NCI-H226 (cell line): ENCODE measurements at regions not wholly inside any gene's neighbourhood (a gene's known extent, or its start where the extent isn't known, plus 50 kb on each side); places are given as distances from the start of the nearest gene placed in this dataset.
A peak's percentile ranks its signal among the peaks of the same experiment; 100 is the strongest.

Experiments used
- DNase-seq: peaks from one replicate; pipeline ENCODE4 v3.0.0-alpha.2; 2015

- no peak for DNase-seq
Measured at GRCh38 chr10:4687397-4687796, 138.6 kb upstream of the AKR1E2 start.

- DNase-seq = peak; percentile 75
Measured at GRCh38 chr10:4686644-4686996, 139.4 kb upstream of the AKR1E2 start.

GRCh38 chr10:4685904-4686643, 139.9 kb upstream of the AKR1E2 start:
- DNase-seq = no peak

- DNase-seq = no peak
Measured at GRCh38 chr10:4685491-4685890, 140.5 kb upstream of the AKR1E2 start.

- DNase-seq = no peak
Measured at GRCh38 chr10:4684434-4684833, 141.6 kb upstream of the AKR1E2 start.

GRCh38 chr10:4683838-4684237, 142.2 kb upstream of the AKR1E2 start:
- no peak for DNase-seq

- DNase-seq = no peak
Measured at GRCh38 chr10:4683137-4683536, 142.9 kb upstream of the AKR1E2 start.

GRCh38 chr10:4678951-4679671, 146.9 kb upstream of the AKR1E2 start:
- no peak for DNase-seq

GRCh38 chr10:4678023-4678950, 147.7 kb upstream of the AKR1E2 start:
- DNase-seq = peak; percentile 54

GRCh38 chr10:4677296-4678021, 148.5 kb upstream of the AKR1E2 start:
- peak; percentile 56 for DNase-seq

- no peak for DNase-seq
Measured at GRCh38 chr10:4676566-4676965, 149.4 kb upstream of the AKR1E2 start.

GRCh38 chr10:4675808-4676207, 150.2 kb upstream of the AKR1E2 start:
- DNase-seq = no peak

- DNase-seq = no peak
Measured at GRCh38 chr10:4673279-4674040, 152.5 kb upstream of the AKR1E2 start.

GRCh38 chr10:4672201-4672600, 153.8 kb upstream of the AKR1E2 start:
- no peak for DNase-seq

- no peak for DNase-seq
Measured at GRCh38 chr10:4671451-4672145, 154.4 kb upstream of the AKR1E2 start.

- DNase-seq = peak; percentile 43
Measured at GRCh38 chr10:4670737-4671136, 155.3 kb upstream of the AKR1E2 start.

- DNase-seq = no peak
Measured at GRCh38 chr10:4669585-4669984, 156.4 kb upstream of the AKR1E2 start.

- DNase-seq = peak; percentile 86
Measured at GRCh38 chr10:4663162-4663992, 162.6 kb upstream of the AKR1E2 start.

- no peak for DNase-seq
Measured at GRCh38 chr10:4662576-4663161, 163.3 kb upstream of the AKR1E2 start.
